ENCODE measurements at regions not wholly inside any gene's neighbourhood (a gene's known extent, or its start where the extent isn't known, plus 50 kb on each side); places are given as distances from the start of the nearest gene placed in this dataset.

- H3K36me3 ChIP-seq (ENCODE audit: control insufficient read depth, insufficient read depth, low read length): no peaks in the 10 kb centered on the region
- no peak overlapping the region for H3K4me3 ChIP-seq (ENCODE audit: low read depth, low read length)
- DNase-seq (ENCODE audit: low read depth in 4 of 6, low spot score in 6 of 6): no peak
- H3K9me3 ChIP-seq (ENCODE audit: control insufficient read depth, insufficient read depth, low read length): peaks cover 2% of the 10 kb centered on the region
- no peaks in the 10 kb centered on the region for H3K4me1 ChIP-seq (ENCODE audit: control insufficient read depth, insufficient read depth, low read length)
- H3K27ac ChIP-seq (ENCODE audit: low read depth, low read length): no peak overlapping the region
- H3K27me3 ChIP-seq (ENCODE audit: control insufficient read depth, insufficient read depth, low read length): no peaks in the 10 kb centered on the region
Measured at GRCh38 chr4:132228676-132229075, 920.4 kb upstream of the PCDH10 start.

GRCh38 chr4:132230025-132230424, 919.1 kb upstream of the PCDH10 start:
- 100% methylated on average over 3 of the region's 6 CpGs for WGBS (ENCODE audit: insufficient coverage)
- no peaks in the 10 kb centered on the region for H3K4me1 ChIP-seq (ENCODE audit: control insufficient read depth, insufficient read depth, low read length)
- H3K27me3 ChIP-seq (ENCODE audit: control insufficient read depth, insufficient read depth, low read length): no peaks in the 10 kb centered on the region
- H3K4me3 ChIP-seq (ENCODE audit: low read depth, low read length): no peak overlapping the region
- no peak for DNase-seq (ENCODE audit: low read depth in 4 of 6, low spot score in 6 of 6)
- peaks cover 2% of the 10 kb centered on the region for H3K9me3 ChIP-seq (ENCODE audit: control insufficient read depth, insufficient read depth, low read length)
- H3K36me3 ChIP-seq (ENCODE audit: control insufficient read depth, insufficient read depth, low read length): no peaks in the 10 kb centered on the region
- no peak overlapping the region for H3K27ac ChIP-seq (ENCODE audit: low read depth, low read length)

- H3K4me3 ChIP-seq (ENCODE audit: low read depth, low read length): no peak overlapping the region
- H3K36me3 ChIP-seq (ENCODE audit: control insufficient read depth, insufficient read depth, low read length): no peaks in the 10 kb centered on the region
- WGBS (ENCODE audit: insufficient coverage): no CpG with 5 or more reads among the region's 1 CpG
- H3K27me3 ChIP-seq (ENCODE audit: control insufficient read depth, insufficient read depth, low read length): no peaks in the 10 kb centered on the region
- no peaks in the 10 kb centered on the region for H3K4me1 ChIP-seq (ENCODE audit: control insufficient read depth, insufficient read depth, low read length)
- no peaks in the 10 kb centered on the region for H3K9me3 ChIP-seq (ENCODE audit: control insufficient read depth, insufficient read depth, low read length)
- no peak overlapping the region for H3K27ac ChIP-seq (ENCODE audit: low read depth, low read length)
- no peak for DNase-seq (ENCODE audit: low read depth in 4 of 6, low spot score in 6 of 6)
Measured at GRCh38 chr4:132238697-132239096, 910.4 kb upstream of the PCDH10 start.

GRCh38 chr4:132240081-132240480, 909.0 kb upstream of the PCDH10 start:
- Histone ChIP-seq H3K4me1 (ENCODE audit: control insufficient read depth, insufficient read depth, low read length) (no peaks in the 10 kb centered on the region), H3K27me3 (ENCODE audit: control insufficient read depth, insufficient read depth, low read length) (no peaks in the 10 kb centered on the region), H3K4me3 (ENCODE audit: low read depth, low read length) (no peak overlapping the region), H3K27ac (ENCODE audit: low read depth, low read length) (no peak overlapping the region), H3K9me3 (ENCODE audit: control insufficient read depth, insufficient read depth, low read length) (no peaks in the 10 kb centered on the region), H3K36me3 (ENCODE audit: control insufficient read depth, insufficient read depth, low read length) (no peaks in the 10 kb centered on the region)
- DNase-seq (ENCODE audit: low read depth in 4 of 6, low spot score in 6 of 6): peak in 2 of 6 donors; percentile 7 to 69
- 57% methylated on average over 1 of the region's 4 CpGs for WGBS (ENCODE audit: insufficient coverage)

- Histone ChIP-seq H3K4me3 (ENCODE audit: low read depth, low read length) (no peak overlapping the region), H3K36me3 (ENCODE audit: control insufficient read depth, insufficient read depth, low read length) (no peaks in the 10 kb centered on the region), H3K27me3 (ENCODE audit: control insufficient read depth, insufficient read depth, low read length) (no peaks in the 10 kb centered on the region), H3K27ac (ENCODE audit: low read depth, low read length) (no peak overlapping the region), H3K9me3 (ENCODE audit: control insufficient read depth, insufficient read depth, low read length) (no peaks in the 10 kb centered on the region), H3K4me1 (ENCODE audit: control insufficient read depth, insufficient read depth, low read length) (no peaks in the 10 kb centered on the region)
- peak in 1 of 6 donors; percentile 72 for DNase-seq (ENCODE audit: low read depth in 4 of 6, low spot score in 6 of 6)
- no CpG with 5 or more reads among the region's 3 CpGs for WGBS (ENCODE audit: insufficient coverage)
Measured at GRCh38 chr4:132245319-132245718, 903.8 kb upstream of the PCDH10 start.

GRCh38 chr4:132264176-132264575, 884.9 kb upstream of the PCDH10 start:
- Histone ChIP-seq H3K27me3 (ENCODE audit: control insufficient read depth, insufficient read depth, low read length) (no peaks in the 10 kb centered on the region), H3K27ac (ENCODE audit: low read depth, low read length) (no peak overlapping the region), H3K4me3 (ENCODE audit: low read depth, low read length) (no peak overlapping the region), H3K9me3 (ENCODE audit: control insufficient read depth, insufficient read depth, low read length) (no peaks in the 10 kb centered on the region), H3K4me1 (ENCODE audit: control insufficient read depth, insufficient read depth, low read length) (no peaks in the 10 kb centered on the region), H3K36me3 (ENCODE audit: control insufficient read depth, insufficient read depth, low read length) (no peaks in the 10 kb centered on the region)
- no peak for DNase-seq (ENCODE audit: low read depth in 4 of 6, low spot score in 6 of 6)

- Histone ChIP-seq H3K4me3 (ENCODE audit: low read depth, low read length) (no peak overlapping the region), H3K9me3 (ENCODE audit: control insufficient read depth, insufficient read depth, low read length) (no peaks in the 10 kb centered on the region), H3K27ac (ENCODE audit: low read depth, low read length) (no peak overlapping the region), H3K27me3 (ENCODE audit: control insufficient read depth, insufficient read depth, low read length) (no peaks in the 10 kb centered on the region), H3K36me3 (ENCODE audit: control insufficient read depth, insufficient read depth, low read length) (no peaks in the 10 kb centered on the region), H3K4me1 (ENCODE audit: control insufficient read depth, insufficient read depth, low read length) (no peaks in the 10 kb centered on the region)
- DNase-seq (ENCODE audit: low read depth in 4 of 6, low spot score in 6 of 6): peak in 1 of 6 donors; percentile 50
- whole genome bisulfite sequencing (ENCODE audit: insufficient coverage): no CpG with 5 or more reads among the region's 3 CpGs
Measured at GRCh38 chr4:132266374-132266773, 882.7 kb upstream of the PCDH10 start.

- Histone ChIP-seq H3K4me3 (ENCODE audit: low read depth, low read length) (no peak overlapping the region), H3K4me1 (ENCODE audit: control insufficient read depth, insufficient read depth, low read length) (no peaks in the 10 kb centered on the region), H3K36me3 (ENCODE audit: control insufficient read depth, insufficient read depth, low read length) (no peaks in the 10 kb centered on the region), H3K27ac (ENCODE audit: low read depth, low read length) (no peak overlapping the region), H3K9me3 (ENCODE audit: control insufficient read depth, insufficient read depth, low read length) (no peaks in the 10 kb centered on the region), H3K27me3 (ENCODE audit: control insufficient read depth, insufficient read depth, low read length) (no peaks in the 10 kb centered on the region)
- no peak for DNase-seq (ENCODE audit: low read depth in 4 of 6, low spot score in 6 of 6)
- no CpG with 5 or more reads among the region's 2 CpGs for WGBS (ENCODE audit: insufficient coverage)
Measured at GRCh38 chr4:132267321-132267720, 881.8 kb upstream of the PCDH10 start.

GRCh38 chr4:132269303-132269990, 879.6 kb upstream of the PCDH10 start:
- 97% methylated on average over 3 of the region's 5 CpGs for WGBS (ENCODE audit: insufficient coverage)
- no peaks in the 10 kb centered on the region for H3K36me3 ChIP-seq (ENCODE audit: control insufficient read depth, insufficient read depth, low read length)
- H3K4me3 ChIP-seq (ENCODE audit: low read depth, low read length): no peak overlapping the region
- H3K27ac ChIP-seq (ENCODE audit: low read depth, low read length): no peak overlapping the region
- no peaks in the 10 kb centered on the region for H3K27me3 ChIP-seq (ENCODE audit: control insufficient read depth, insufficient read depth, low read length)
- DNase-seq (ENCODE audit: low read depth in 4 of 6, low spot score in 6 of 6): no peak
- no peaks in the 10 kb centered on the region for H3K4me1 ChIP-seq (ENCODE audit: control insufficient read depth, insufficient read depth, low read length)
- H3K9me3 ChIP-seq (ENCODE audit: control insufficient read depth, insufficient read depth, low read length): no peaks in the 10 kb centered on the region

- DNase-seq (ENCODE audit: low read depth in 4 of 6, low spot score in 6 of 6): no peak
- no peaks in the 10 kb centered on the region for H3K9me3 ChIP-seq (ENCODE audit: control insufficient read depth, insufficient read depth, low read length)
- H3K4me3 ChIP-seq (ENCODE audit: low read depth, low read length): no peak overlapping the region
- 100% methylated on average over 1 of the region's 1 CpG for WGBS (ENCODE audit: insufficient coverage)
- no peaks in the 10 kb centered on the region for H3K36me3 ChIP-seq (ENCODE audit: control insufficient read depth, insufficient read depth, low read length)
- no peaks in the 10 kb centered on the region for H3K27me3 ChIP-seq (ENCODE audit: control insufficient read depth, insufficient read depth, low read length)
- no peak overlapping the region for H3K27ac ChIP-seq (ENCODE audit: low read depth, low read length)
- H3K4me1 ChIP-seq (ENCODE audit: control insufficient read depth, insufficient read depth, low read length): no peaks in the 10 kb centered on the region
Measured at GRCh38 chr4:132275583-132276121, 873.4 kb upstream of the PCDH10 start.
